ENCODE measurements at regions not wholly inside any gene's neighbourhood (a gene's known extent, or its start where the extent isn't known, plus 50 kb on each side); places are given as distances from the start of the nearest gene placed in this dataset.

DNA sequence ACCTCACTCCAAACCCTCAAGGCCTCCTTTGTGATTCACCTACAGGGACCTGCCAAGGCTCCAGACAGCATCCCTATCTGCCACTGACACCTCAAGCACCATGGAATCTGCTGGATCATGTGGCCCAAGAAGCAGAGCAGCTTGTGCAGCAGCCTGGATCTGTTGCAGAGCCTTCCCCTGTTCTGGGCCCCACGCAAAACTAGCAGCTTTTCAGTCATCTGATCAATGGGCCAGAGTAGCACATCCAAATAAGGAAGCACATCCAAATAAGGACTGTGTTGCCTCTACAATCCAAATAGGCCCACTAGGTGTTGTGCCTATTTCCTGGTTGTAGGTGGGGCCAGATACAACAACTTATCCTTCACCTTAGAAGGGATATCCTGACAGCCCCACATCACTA is 97.1 kb upstream of the GNAO1 start:
- no peaks in the 10 kb centered on the region for H3K4me1 ChIP-seq (ENCODE audit: control insufficient read depth, insufficient read depth, low read length)
- 77% methylated on average over 1 of the region's 1 CpG for WGBS
- H3K4me3 ChIP-seq (ENCODE audit: low read length) = no peak overlapping the region
- no peaks in the 10 kb centered on the region for H3K27me3 ChIP-seq (ENCODE audit: control insufficient read depth, insufficient read depth)
- DNase-seq = no peak
- no peaks in the 10 kb centered on the region for H3K9me3 ChIP-seq (ENCODE audit: control insufficient read depth, low read length)
- intact Hi-C loops (cut with DNase I) = no loop called here
- no peak overlapping the region for H3K27ac ChIP-seq (ENCODE audit: low read length)
- no peak for ATAC-seq

DNA sequence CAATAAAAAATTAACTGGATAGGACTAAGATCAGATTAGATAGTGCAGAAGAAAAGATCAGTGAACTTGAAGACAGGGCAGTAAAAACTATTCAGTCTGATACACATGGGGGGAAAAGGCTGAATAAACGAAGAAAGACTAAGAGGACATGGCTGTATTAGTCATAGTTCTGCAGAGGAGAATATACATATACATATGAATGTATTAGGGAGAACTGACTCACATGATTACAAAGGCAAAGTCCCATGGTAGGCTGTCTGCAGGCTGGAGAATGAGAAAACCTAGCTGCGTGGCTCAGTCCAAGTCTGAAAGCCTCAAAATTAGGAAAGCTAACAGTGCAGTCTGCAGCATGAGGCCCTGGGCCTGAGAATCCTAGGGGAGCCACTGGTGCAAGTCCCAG is 98.2 kb upstream of the GNAO1 start:
- no peak for DNase-seq
- H3K27me3 ChIP-seq (ENCODE audit: control insufficient read depth, insufficient read depth) = no peaks in the 10 kb centered on the region
- no peak overlapping the region for H3K27ac ChIP-seq (ENCODE audit: low read length)
- ATAC-seq = no peak
- intact Hi-C loops (cut with DNase I) = no loop called here
- 84% methylated on average over 2 of the region's 2 CpGs for WGBS
- no peaks in the 10 kb centered on the region for H3K4me1 ChIP-seq (ENCODE audit: control insufficient read depth, insufficient read depth, low read length)
- no peak overlapping the region for H3K4me3 ChIP-seq (ENCODE audit: low read length)
- H3K9me3 ChIP-seq (ENCODE audit: control insufficient read depth, low read length) = no peaks in the 10 kb centered on the region

GRCh38 chr16:56090076-56090475 is 101.2 kb upstream of the GNAO1 start:
- no peaks in the 10 kb centered on the region for H3K9me3 ChIP-seq (ENCODE audit: control insufficient read depth, low read length)
- 87% methylated on average over 2 of the region's 2 CpGs for WGBS
- intact Hi-C loops (cut with DNase I) = no loop called here
- ATAC-seq (no peak), DNase-seq (peak in 1 of 3 donors; percentile 54)
- no peaks in the 10 kb centered on the region for H3K27me3 ChIP-seq (ENCODE audit: control insufficient read depth, insufficient read depth)
- H3K4me1 ChIP-seq (ENCODE audit: control insufficient read depth, insufficient read depth, low read length) = no peaks in the 10 kb centered on the region
- no peak overlapping the region for H3K27ac ChIP-seq (ENCODE audit: low read length)
- H3K4me3 ChIP-seq (ENCODE audit: low read length) = no peak overlapping the region

DNA sequence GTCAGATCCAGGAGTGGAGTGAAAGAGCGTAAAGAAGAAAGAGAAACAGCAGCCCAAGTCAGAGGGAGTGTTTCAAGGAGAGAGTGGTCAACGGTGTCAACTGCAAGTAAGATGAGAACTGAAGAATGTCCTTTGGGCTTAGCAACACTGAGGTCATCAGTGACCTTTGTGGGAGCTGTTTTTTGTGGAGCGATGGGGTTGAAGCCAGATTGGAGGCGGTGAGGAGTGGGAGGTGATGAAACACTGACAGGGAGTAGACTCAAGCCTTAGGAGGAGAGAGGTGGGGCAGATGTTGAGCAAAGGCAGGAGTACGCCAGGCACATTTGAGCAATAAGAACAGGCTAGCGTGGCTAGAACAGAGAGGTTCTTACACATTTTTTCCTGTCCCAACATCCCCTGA is 103.7 kb upstream of the GNAO1 start:
- 66% methylated on average over 6 of the region's 6 CpGs for WGBS
- Histone ChIP-seq H3K27ac (ENCODE audit: low read length) (no peak overlapping the region), H3K4me1 (ENCODE audit: control insufficient read depth, insufficient read depth, low read length) (no peaks in the 10 kb centered on the region), H3K27me3 (ENCODE audit: control insufficient read depth, insufficient read depth) (no peaks in the 10 kb centered on the region), H3K9me3 (ENCODE audit: control insufficient read depth, low read length) (no peaks in the 10 kb centered on the region), H3K4me3 (ENCODE audit: low read length) (no peak overlapping the region)
- DNase-seq = peak in 1 of 3 donors; percentile 37
- intact Hi-C loops (cut with DNase I) = no loop called here
- peak; percentile 44 to 74 for ATAC-seq

DNA sequence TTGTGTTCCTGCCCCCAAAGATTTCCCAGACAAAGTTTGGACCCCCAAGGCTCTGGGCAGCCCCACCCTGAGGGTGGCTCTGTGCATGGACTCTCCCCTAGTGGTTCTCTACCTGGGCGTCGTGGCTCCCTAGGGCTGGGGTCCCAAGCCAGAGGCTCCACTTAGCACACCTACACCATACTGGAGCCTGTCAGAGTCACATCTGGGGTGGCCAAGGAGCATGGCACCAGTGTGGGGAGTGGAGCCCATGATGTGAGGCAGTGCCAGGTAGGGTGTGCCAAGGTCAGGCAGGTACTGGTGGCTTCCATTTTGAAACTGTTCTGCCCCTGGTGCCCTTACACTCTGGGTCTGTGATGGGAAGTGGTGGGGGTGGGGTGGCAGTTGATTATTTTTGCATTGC is 109.9 kb upstream of the GNAO1 start:
- Histone ChIP-seq H3K27me3 (ENCODE audit: control insufficient read depth, insufficient read depth) (no peaks in the 10 kb centered on the region), H3K9me3 (ENCODE audit: control insufficient read depth, low read length) (no peaks in the 10 kb centered on the region), H3K4me1 (ENCODE audit: control insufficient read depth, insufficient read depth, low read length) (no peaks in the 10 kb centered on the region), H3K4me3 (ENCODE audit: low read length) (no peak overlapping the region), H3K27ac (ENCODE audit: low read length) (no peak overlapping the region)
- ATAC-seq (peak; percentile 14 to 22), DNase-seq (no peak)
- intact Hi-C loops (cut with DNase I) = no loop called here
- WGBS = 96% methylated on average over 2 of the region's 2 CpGs

DNA sequence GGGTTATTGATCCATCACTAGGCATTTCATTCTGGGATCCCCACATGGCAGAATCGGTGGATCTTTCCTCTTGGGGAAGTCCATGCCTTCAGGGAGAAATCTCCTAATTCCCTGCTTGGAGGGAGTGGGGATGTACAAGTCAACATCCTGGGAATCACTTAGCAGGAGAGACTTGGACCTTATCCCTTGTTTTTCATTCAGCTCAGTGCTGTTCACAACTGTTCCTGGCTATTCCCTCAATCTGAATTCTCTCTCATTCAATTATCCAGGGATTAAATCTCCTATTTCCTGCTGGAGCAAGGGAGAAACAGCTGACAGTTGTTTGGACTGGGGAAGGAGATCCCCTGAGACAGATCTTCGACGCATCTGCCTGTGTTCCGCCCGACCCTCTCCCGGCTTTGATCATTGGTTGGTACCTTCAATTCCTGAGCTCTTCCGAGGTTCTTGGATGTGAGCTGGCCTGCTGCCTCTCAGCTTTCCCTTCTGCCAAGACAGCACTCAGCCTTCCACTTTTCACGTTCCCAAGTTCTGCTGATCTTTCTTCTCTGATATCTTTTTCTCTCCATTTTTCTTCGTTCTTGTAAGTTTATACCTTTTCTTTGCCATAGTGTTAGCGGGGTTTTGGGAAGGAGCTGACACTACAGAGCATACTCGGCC is 115.4 kb upstream of the GNAO1 start:
- H3K4me1 ChIP-seq (ENCODE audit: control insufficient read depth, insufficient read depth, low read length) = no peaks in the 10 kb centered on the region
- ATAC-seq (no peak), DNase-seq (peak in 1 of 3 donors; percentile 56)
- WGBS = 51% methylated on average over 11 of the region's 11 CpGs
- no peak overlapping the region for H3K4me3 ChIP-seq (ENCODE audit: low read length)
- H3K27me3 ChIP-seq (ENCODE audit: control insufficient read depth, insufficient read depth) = no peaks in the 10 kb centered on the region
- no peaks in the 10 kb centered on the region for H3K9me3 ChIP-seq (ENCODE audit: control insufficient read depth, low read length)
- intact Hi-C loops (cut with DNase I) = no loop called here
- H3K27ac ChIP-seq (ENCODE audit: low read length) = no peak overlapping the region

DNA sequence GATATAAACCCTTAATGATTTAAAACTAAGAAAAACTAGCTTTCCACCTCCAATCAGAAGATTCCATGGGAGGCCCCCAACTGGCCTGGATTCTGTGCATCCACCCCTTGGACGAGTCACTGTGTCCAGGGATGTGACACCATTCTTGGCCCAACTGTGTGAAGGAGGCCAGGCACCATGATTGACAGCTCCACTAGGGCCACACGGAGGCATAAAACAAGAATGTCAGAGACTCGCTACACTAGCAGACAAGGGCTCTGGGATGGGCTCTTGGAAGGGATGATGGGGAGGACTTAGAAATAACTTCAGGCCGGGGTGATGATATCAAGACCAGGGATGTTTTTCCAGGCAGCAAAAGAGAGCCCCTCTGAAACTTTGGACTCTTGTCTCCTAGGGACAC is 117.8 kb upstream of the GNAO1 start:
- no peak for ATAC-seq
- intact Hi-C loops (cut with DNase I) = no loop called here

DNA sequence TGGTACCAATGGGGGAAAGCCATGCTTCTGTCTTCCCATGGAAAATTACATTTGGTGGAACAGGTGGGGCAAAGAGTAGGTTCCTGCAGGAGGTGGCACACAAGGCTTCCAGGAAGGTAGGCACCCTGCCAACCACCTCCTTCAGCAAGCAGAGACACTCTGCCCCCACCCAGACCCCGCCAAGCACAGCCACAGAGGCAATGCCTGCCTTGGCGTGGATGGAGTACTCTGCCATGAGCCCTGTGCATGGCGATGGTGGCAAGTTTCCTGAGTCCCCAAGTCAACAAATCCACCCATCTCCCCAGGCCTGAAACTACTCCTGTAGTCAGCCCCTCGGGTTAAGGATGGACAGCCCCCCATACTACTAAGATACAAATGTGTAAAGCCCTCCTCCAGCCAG is 119.2 kb upstream of the GNAO1 start:
- WGBS = 85% methylated on average over 4 of the region's 4 CpGs
- H3K4me1 ChIP-seq (ENCODE audit: control insufficient read depth, insufficient read depth, low read length) = no peaks in the 10 kb centered on the region
- no peaks in the 10 kb centered on the region for H3K9me3 ChIP-seq (ENCODE audit: control insufficient read depth, low read length)
- H3K27ac ChIP-seq (ENCODE audit: low read length) = no peak overlapping the region
- no peaks in the 10 kb centered on the region for H3K27me3 ChIP-seq (ENCODE audit: control insufficient read depth, insufficient read depth)
- H3K4me3 ChIP-seq (ENCODE audit: low read length) = no peak overlapping the region
- DNase-seq (no peak), ATAC-seq (no peak)
- intact Hi-C loops (cut with DNase I) = no loop called here

More for the DNA sequence above, 117.8 kb upstream of the GNAO1 start:
- no peaks in the 10 kb centered on the region for H3K27me3 ChIP-seq (ENCODE audit: control insufficient read depth, insufficient read depth)
- no peaks in the 10 kb centered on the region for H3K4me1 ChIP-seq (ENCODE audit: control insufficient read depth, insufficient read depth, low read length)
- WGBS = 77% methylated on average over 4 of the region's 4 CpGs
- no peak overlapping the region for H3K27ac ChIP-seq (ENCODE audit: low read length)
- no peak overlapping the region for H3K4me3 ChIP-seq (ENCODE audit: low read length)
- H3K9me3 ChIP-seq (ENCODE audit: control insufficient read depth, low read length) = no peaks in the 10 kb centered on the region
- DNase-seq = no peak

- DNase-seq = no peak
- intact Hi-C loops (cut with DNase I) = no loop called here
- 81% methylated on average over 3 of the region's 3 CpGs for WGBS
- Histone ChIP-seq H3K4me3 (ENCODE audit: low read length) (no peak overlapping the region), H3K27me3 (ENCODE audit: control insufficient read depth, insufficient read depth) (no peaks in the 10 kb centered on the region), H3K4me1 (ENCODE audit: control insufficient read depth, insufficient read depth, low read length) (no peaks in the 10 kb centered on the region), H3K9me3 (ENCODE audit: control insufficient read depth, low read length) (no peaks in the 10 kb centered on the region), H3K27ac (ENCODE audit: low read length) (no peak overlapping the region)
- ATAC-seq = no peak
These were observed 122.5 kb upstream of the GNAO1 start for GRCh38 chr16:56068816-56069215.

- intact Hi-C loops (cut with DNase I) = no loop called here
- no peaks in the 10 kb centered on the region for H3K4me1 ChIP-seq (ENCODE audit: control insufficient read depth, insufficient read depth, low read length)
- H3K9me3 ChIP-seq (ENCODE audit: control insufficient read depth, low read length) = no peaks in the 10 kb centered on the region
- no peak for DNase-seq
- H3K4me3 ChIP-seq (ENCODE audit: low read length) = no peak overlapping the region
- WGBS = 84% methylated on average over 2 of the region's 2 CpGs
- ATAC-seq = no peak
- no peak overlapping the region for H3K27ac ChIP-seq (ENCODE audit: low read length)
- no peaks in the 10 kb centered on the region for H3K27me3 ChIP-seq (ENCODE audit: control insufficient read depth, insufficient read depth)
These were observed 123.0 kb upstream of the GNAO1 start for GRCh38 chr16:56068314-56068713.

- no peak overlapping the region for H3K27ac ChIP-seq (ENCODE audit: low read length)
- no peak overlapping the region for H3K4me3 ChIP-seq (ENCODE audit: low read length)
- DNase-seq = no peak
- no peaks in the 10 kb centered on the region for H3K4me1 ChIP-seq (ENCODE audit: control insufficient read depth, insufficient read depth, low read length)
- ATAC-seq = no peak
- no peaks in the 10 kb centered on the region for H3K9me3 ChIP-seq (ENCODE audit: control insufficient read depth, low read length)
- H3K27me3 ChIP-seq (ENCODE audit: control insufficient read depth, insufficient read depth) = no peaks in the 10 kb centered on the region
- intact Hi-C loops (cut with DNase I) = no loop called here
These were observed 123.9 kb upstream of the GNAO1 start for GRCh38 chr16:56067406-56067805.

GRCh38 chr16:56066617-56067016 is 124.7 kb upstream of the GNAO1 start:
- H3K27me3 ChIP-seq (ENCODE audit: control insufficient read depth, insufficient read depth) = no peaks in the 10 kb centered on the region
- DNase-seq (no peak), ATAC-seq (no peak)
- intact Hi-C loops (cut with DNase I) = no loop called here
- no peaks in the 10 kb centered on the region for H3K4me1 ChIP-seq (ENCODE audit: control insufficient read depth, insufficient read depth, low read length)
- H3K9me3 ChIP-seq (ENCODE audit: control insufficient read depth, low read length) = no peaks in the 10 kb centered on the region
- no peak overlapping the region for H3K4me3 ChIP-seq (ENCODE audit: low read length)
- H3K27ac ChIP-seq (ENCODE audit: low read length) = no peak overlapping the region
